IMR-90 (cell line): ENCODE measurements at regions not wholly inside any gene's neighbourhood (a gene's known extent, or its start where the extent isn't known, plus 50 kb on each side); places are given as distances from the start of the nearest gene placed in this dataset.

Experiments
- MXI1 ChIP-seq: IDR thresholded peaks from 2 replicates; pipeline ENCODE4 v1.6.1; 2012; ENCODE audit warnings: low read depth, mild to moderate bottlenecking, low read length, moderate library complexity, borderline replicate concordance
- POLR2A ChIP-seq: IDR thresholded peaks from 2 replicates; pipeline ENCODE4 v1.6.1; 2012; ENCODE audit warnings: mild to moderate bottlenecking, low read depth, low read length
- RAD21 ChIP-seq: IDR thresholded peaks from 2 replicates; pipeline ENCODE4 v1.6.1; 2012; ENCODE audit warnings: low read length, improper control_type of control experiment

DNA sequence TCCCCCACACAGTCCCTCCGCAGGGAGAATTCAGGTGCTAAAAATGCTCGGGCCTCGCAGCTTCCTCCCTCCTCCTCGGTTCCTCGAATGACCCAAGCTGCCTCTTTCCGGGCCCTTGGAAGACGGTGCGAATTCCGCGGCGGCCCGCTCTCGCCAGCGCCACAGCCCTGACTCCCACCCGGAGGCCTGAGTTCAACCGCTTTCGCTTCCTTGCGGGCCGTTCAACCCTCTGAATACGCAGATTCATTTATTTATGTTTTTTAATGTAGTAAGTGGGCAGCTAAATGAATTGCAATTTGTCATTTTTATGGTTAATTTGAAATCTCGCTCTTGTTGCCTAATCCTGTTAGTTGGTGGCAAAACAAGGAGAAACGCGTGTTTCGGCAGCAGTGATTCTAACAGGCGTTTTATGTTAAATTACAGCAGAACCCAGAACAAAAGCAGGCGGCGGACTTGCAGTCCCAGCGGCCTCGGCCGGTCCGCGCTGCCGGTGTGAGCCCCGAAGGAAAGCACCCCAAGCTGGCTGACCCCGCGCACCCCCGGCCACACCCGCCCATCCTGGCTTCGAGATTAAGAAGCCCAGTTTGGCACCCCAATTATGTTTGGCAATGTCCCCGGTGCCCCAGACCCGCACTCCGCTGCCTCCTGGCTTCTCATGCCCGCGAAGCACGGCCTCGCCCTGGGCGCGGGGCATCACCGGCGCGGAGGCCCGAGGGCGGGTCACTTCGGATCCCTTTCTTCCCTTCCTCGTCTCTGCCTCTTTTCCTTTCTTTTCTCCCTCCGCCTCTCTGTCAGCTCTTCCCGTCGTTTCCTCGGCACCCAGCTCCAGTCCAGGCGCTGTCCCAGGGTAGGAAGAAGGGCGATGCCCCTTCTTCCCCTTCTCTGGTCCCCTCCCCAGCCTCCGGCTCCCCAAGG, 75.9 kb downstream of the INSIG1 start (continued):
- TF ChIP-seq MXI1 (no peak), RAD21 (no peak), POLR2A (no peak)
